HepG2 (cell line): ENCODE measurements at regions not wholly inside any gene's neighbourhood (a gene's known extent, or its start where the extent isn't known, plus 50 kb on each side); places are given as distances from the start of the nearest gene placed in this dataset.

ENCODE experiments used
- CTCF ChIP-seq: sonication (generic); formaldehyde crosslinking; IDR thresholded peaks from 2 replicates; pipeline ENCODE4 v1.5.0; 2020; ENCODE audit warnings: mild to moderate bottlenecking, missing genetic modification reagents, moderate library complexity
- EZH2 ChIP-seq: conservative IDR thresholded peaks from 2 replicates; pipeline ENCODE4 v1.6.1; 2012; ENCODE audit warnings: mild to moderate bottlenecking, low read depth, low read length, moderate library complexity
- GLI4 ChIP-seq: sonication (generic); formaldehyde crosslinking; IDR thresholded peaks from 2 replicates; pipeline ENCODE4 v1.5.1; 2020; ENCODE audit warnings: missing genetic modification reagents, mild to moderate bottlenecking, moderate library complexity, borderline replicate concordance
- HCFC1 ChIP-seq: fragments of 150-350 bp; IDR thresholded peaks from 2 replicates; pipeline ENCODE4 v1.6.1; 2014; ENCODE audit warnings: low read depth, low read length
- POLR2A ChIP-seq, 2 experiments: IDR thresholded peaks; 2 replicates each; pipeline ENCODE4 v1.6.1; 2011; ENCODE audit warnings: low read depth in 2 of 2, low read length in 2 of 2, mild to moderate bottlenecking in 1 of 2, moderate library complexity in 1 of 2; ENCODE audit not compliant: insufficient read depth in 1 of 2
- PRDM15 ChIP-seq: sonication (generic); formaldehyde crosslinking; IDR thresholded peaks from 2 replicates; pipeline ENCODE4 v1.4.0; 2020; ENCODE audit warnings: missing genetic modification reagents
- TOE1 ChIP-seq: sonication (generic); formaldehyde crosslinking; IDR thresholded peaks from 2 replicates; pipeline ENCODE4 v1.4.0; 2020; ENCODE audit warnings: mild to moderate bottlenecking, missing genetic modification reagents

- TF ChIP-seq TOE1 (CRISPR knock-in tag) (no peak), HCFC1 (no peak), CTCF (CRISPR knock-in tag) (no peak), EZH2 (no peak), GLI4 (CRISPR knock-in tag) (no peak), PRDM15 (CRISPR knock-in tag) (no peak), POLR2A (IDR thresholded peaks at IDR 0.05; ENCODE audit: insufficient read depth in 1 of 2, low read depth in 2 of 2, low read length in 2 of 2) (no peak)
Measured at GRCh38 chr16:86225905-86226371, 284.4 kb upstream of the FOXF1 start.
